SK-N-SH treated with all-trans-retinoic acid at 6 μM for 48 hours (cell line): ENCODE measurements at regions not wholly inside any gene's neighbourhood (a gene's known extent, or its start where the extent isn't known, plus 50 kb on each side); places are given as distances from the start of the nearest gene placed in this dataset.

Experiments used
- ATAC-seq: fragments of 200-7000 bp; cut with Tn5 transposase; 3 replicates; pipeline ENCODE4 v1.9.1; 2020; ENCODE audit warnings: mild to moderate bottlenecking, moderate library complexity
- ARNTL ChIP-seq: fragments of 450-650 bp; formaldehyde crosslinking; IDR thresholded peaks from 2 replicates; pipeline ENCODE4 v1.5.0; 2020; ENCODE audit warnings: low read depth, mild to moderate bottlenecking, moderate library complexity, borderline replicate concordance
- BACH2 ChIP-seq: fragments of 250-450 bp; sonication (Bioruptor Pico); IDR thresholded peaks from 2 replicates; pipeline ENCODE4 v1.9.0; 2021; ENCODE audit warnings: mild to moderate bottlenecking, borderline replicate concordance
- CSDC2 ChIP-seq: fragments of 250-450 bp; sonication (Bioruptor Pico); IDR thresholded peaks from 2 replicates; pipeline ENCODE4 v1.5.0; 2020; ENCODE audit warnings: mild to moderate bottlenecking, moderate library complexity
- ESRRG ChIP-seq: fragments of 250-450 bp; sonication (Bioruptor Pico); IDR thresholded peaks from 2 replicates; pipeline ENCODE4 v1.6.1; 2021; ENCODE audit warnings: mild to moderate bottlenecking
- GLIS3 ChIP-seq: fragments of 250-450 bp; sonication (Bioruptor Pico); IDR thresholded peaks from 2 replicates; pipeline ENCODE4 v1.5.0; 2020; ENCODE audit warnings: mild to moderate bottlenecking, moderate library complexity
- ISL1 ChIP-seq: fragments of 250-450 bp; sonication (Bioruptor Pico); IDR thresholded peaks from 2 replicates; pipeline ENCODE4 v2.1.2; 2022; ENCODE audit warnings: mild to moderate bottlenecking, moderate library complexity
- OSR1 ChIP-seq: fragments of 250-450 bp; sonication (Bioruptor Pico); IDR thresholded peaks from 2 replicates; pipeline ENCODE4 v1.8.0; 2022; ENCODE audit warnings: moderate library complexity, mild to moderate bottlenecking, inconsistent platforms
- PPARA ChIP-seq: fragments of 250-450 bp; sonication (Bioruptor Pico); IDR thresholded peaks from 2 replicates; pipeline ENCODE4 v1.5.0; 2020; ENCODE audit warnings: mild to moderate bottlenecking, borderline replicate concordance
- RARB ChIP-seq: fragments of 250-450 bp; sonication (Bioruptor Pico); IDR thresholded peaks from 2 replicates; pipeline ENCODE4 v1.8.0; 2021; ENCODE audit warnings: mild to moderate bottlenecking, moderate library complexity
- SNAI2 ChIP-seq: fragments of 250-450 bp; sonication (Bioruptor Pico); IDR thresholded peaks from 2 replicates; pipeline ENCODE4 v1.5.0; 2020; ENCODE audit warnings: mild to moderate bottlenecking, moderate library complexity
- TCF4 ChIP-seq: fragments of 250-450 bp; sonication (Bioruptor Pico); IDR thresholded peaks from 2 replicates; pipeline ENCODE4 v1.8.0; 2021; ENCODE audit warnings: mild to moderate bottlenecking, moderate library complexity, borderline replicate concordance
- TOX ChIP-seq: fragments of 250-450 bp; sonication (Bioruptor Pico); IDR thresholded peaks from 2 replicates; pipeline ENCODE4 v1.8.0; 2021; ENCODE audit warnings: mild to moderate bottlenecking, moderate library complexity, borderline replicate concordance
- ZC3H10 ChIP-seq: fragments of 250-450 bp; sonication (Bioruptor Pico); IDR thresholded peaks from 2 replicates; pipeline ENCODE4 v1.5.1; 2021; ENCODE audit warnings: mild to moderate bottlenecking, moderate library complexity
- ZFP3 ChIP-seq: fragments of 250-450 bp; sonication (Bioruptor Pico); IDR thresholded peaks from 2 replicates; pipeline ENCODE4 v1.5.0; 2020; ENCODE audit warnings: mild to moderate bottlenecking, moderate library complexity
- ZFP30 ChIP-seq: fragments of 450-650 bp; formaldehyde crosslinking; IDR thresholded peaks from 2 replicates; pipeline ENCODE4 v1.5.0; 2022; ENCODE audit warnings: mild to moderate bottlenecking, moderate library complexity
- ZNF565 ChIP-seq: fragments of 450-650 bp; formaldehyde crosslinking; conservative IDR thresholded peaks from 2 replicates; pipeline ENCODE4 v1.5.0; 2020; ENCODE audit warnings: low read depth, mild to moderate bottlenecking, moderate library complexity
- ZNF70 ChIP-seq: fragments of 450-650 bp; formaldehyde crosslinking; IDR thresholded peaks from 2 replicates; pipeline ENCODE4 v1.5.0; 2020; ENCODE audit warnings: mild to moderate bottlenecking, moderate library complexity
- ZNF8 ChIP-seq: fragments of 450-650 bp; formaldehyde crosslinking; IDR thresholded peaks from 2 replicates; pipeline ENCODE4 v1.5.0; 2020; ENCODE audit warnings: mild to moderate bottlenecking, moderate library complexity
- TF ChIP-seq, protein P1 (sequence below): fragments of 250-450 bp; sonication (Bioruptor Pico); IDR thresholded peaks from 2 replicates; pipeline ENCODE4 v1.8.0; 2021; ENCODE audit warnings: low read depth, mild to moderate bottlenecking, moderate library complexity, borderline replicate concordance
- TF ChIP-seq, protein P2 (sequence below): fragments of 250-450 bp; sonication (Bioruptor Pico); IDR thresholded peaks from 2 replicates; pipeline ENCODE4 v1.5.1; 2020; ENCODE audit warnings: low read depth, mild to moderate bottlenecking, moderate library complexity
- TF ChIP-seq, protein P3 (sequence below): fragments of 250-450 bp; sonication (Bioruptor Pico); IDR thresholded peaks from 2 replicates; pipeline ENCODE4 v1.5.1; 2021; ENCODE audit warnings: mild to moderate bottlenecking, moderate library complexity
- TF ChIP-seq, protein P4 (sequence below): fragments of 250-450 bp; sonication (Bioruptor Pico); IDR thresholded peaks from 2 replicates; pipeline ENCODE4 v1.5.0; 2020; ENCODE audit warnings: mild to moderate bottlenecking, moderate library complexity
- TF ChIP-seq, protein P5 (sequence below): fragments of 250-450 bp; sonication (Bioruptor Pico); IDR thresholded peaks from 2 replicates; pipeline ENCODE4 v1.8.0; 2020; ENCODE audit warnings: mild to moderate bottlenecking, moderate library complexity, borderline replicate concordance

DNA sequence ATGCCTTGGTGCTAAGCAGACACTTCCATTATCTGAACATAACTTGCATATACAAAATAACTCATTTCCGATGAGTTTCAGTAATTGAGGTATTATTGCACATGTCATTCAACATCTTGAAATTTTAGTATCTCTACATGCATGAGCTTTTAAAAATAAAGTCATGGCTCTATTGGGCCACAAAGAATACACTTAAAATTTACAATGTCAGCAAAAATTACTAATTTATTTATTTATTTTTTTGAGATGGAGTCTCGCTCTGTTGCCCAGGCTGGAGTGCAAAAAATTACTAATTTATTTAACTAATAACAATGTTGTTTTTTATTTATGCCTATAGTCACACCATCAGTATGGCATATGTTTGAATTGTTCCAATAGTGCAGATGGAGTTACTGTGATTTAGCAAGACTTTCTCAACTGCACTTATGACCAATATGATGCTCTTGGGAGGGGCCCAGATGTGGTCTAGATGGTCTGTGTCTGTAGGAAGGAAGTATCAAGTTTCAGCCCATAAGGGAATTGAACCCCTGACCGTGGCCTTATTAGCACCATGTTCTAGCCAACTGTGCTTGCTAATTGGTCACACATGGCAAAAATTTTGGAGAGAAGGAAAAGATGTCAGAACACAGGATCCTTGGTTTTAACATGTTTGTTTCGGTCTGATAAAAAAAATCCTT lies 370.7 kb upstream of the TSHZ2 start:
- no peak for ATAC-seq
- TF ChIP-seq ISL1 (CRISPR knock-in tag), result no peak
- TF ChIP-seq ZFP3 (CRISPR knock-in tag), result no peak

DNA sequence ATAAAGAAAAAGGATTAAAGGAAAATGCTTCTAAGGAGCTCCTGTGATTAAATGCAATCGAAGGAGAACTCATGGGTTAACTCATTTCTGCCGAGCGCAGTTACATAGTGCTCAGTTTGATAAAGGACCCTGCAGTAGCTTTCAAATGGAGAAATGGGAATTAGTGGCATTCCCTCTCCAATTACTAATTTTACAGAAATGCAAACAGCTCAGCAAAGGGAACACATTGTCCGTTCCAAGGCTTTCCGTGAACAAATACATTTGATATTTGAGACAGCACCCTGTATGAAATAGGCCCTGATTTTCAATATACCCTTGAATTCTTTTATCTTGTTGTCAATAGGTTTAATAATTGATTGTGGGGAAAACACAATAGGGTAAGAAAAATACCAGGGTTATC lies 375.9 kb upstream of the TSHZ2 start:
- TF ChIP-seq, protein P1, sequence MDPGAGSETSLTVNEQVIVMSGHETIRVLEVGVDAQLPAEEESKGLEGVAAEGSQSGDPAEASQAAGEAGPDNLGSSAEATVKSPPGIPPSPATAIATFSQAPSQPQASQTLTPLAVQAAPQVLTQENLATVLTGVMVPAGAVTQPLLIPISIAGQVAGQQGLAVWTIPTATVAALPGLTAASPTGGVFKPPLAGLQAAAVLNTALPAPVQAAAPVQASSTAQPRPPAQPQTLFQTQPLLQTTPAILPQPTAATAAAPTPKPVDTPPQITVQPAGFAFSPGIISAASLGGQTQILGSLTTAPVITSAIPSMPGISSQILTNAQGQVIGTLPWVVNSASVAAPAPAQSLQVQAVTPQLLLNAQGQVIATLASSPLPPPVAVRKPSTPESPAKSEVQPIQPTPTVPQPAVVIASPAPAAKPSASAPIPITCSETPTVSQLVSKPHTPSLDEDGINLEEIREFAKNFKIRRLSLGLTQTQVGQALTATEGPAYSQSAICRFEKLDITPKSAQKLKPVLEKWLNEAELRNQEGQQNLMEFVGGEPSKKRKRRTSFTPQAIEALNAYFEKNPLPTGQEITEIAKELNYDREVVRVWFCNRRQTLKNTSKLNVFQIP (CRISPR knock-in tag), result no peak
- TF ChIP-seq ZFP30 (CRISPR knock-in tag) (no peak), CSDC2 (no peak), SNAI2 (no peak), ISL1 (CRISPR knock-in tag) (no peak), RARB (CRISPR knock-in tag) (no peak), BACH2 (CRISPR knock-in tag) (no peak), TCF4 (no peak), ZNF70 (no peak), GLIS3 (CRISPR knock-in tag) (no peak), ZC3H10 (CRISPR knock-in tag) (no peak), PPARA (CRISPR knock-in tag) (no peak)
- TF ChIP-seq, protein P2, sequence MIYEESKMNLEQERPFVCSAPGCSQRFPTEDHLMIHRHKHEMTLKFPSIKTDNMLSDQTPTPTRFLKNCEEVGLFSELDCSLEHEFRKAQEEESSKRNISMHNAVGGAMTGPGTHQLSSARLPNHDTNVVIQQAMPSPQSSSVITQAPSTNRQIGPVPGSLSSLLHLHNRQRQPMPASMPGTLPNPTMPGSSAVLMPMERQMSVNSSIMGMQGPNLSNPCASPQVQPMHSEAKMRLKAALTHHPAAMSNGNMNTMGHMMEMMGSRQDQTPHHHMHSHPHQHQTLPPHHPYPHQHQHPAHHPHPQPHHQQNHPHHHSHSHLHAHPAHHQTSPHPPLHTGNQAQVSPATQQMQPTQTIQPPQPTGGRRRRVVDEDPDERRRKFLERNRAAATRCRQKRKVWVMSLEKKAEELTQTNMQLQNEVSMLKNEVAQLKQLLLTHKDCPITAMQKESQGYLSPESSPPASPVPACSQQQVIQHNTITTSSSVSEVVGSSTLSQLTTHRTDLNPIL (CRISPR knock-in tag), result no peak

DNA sequence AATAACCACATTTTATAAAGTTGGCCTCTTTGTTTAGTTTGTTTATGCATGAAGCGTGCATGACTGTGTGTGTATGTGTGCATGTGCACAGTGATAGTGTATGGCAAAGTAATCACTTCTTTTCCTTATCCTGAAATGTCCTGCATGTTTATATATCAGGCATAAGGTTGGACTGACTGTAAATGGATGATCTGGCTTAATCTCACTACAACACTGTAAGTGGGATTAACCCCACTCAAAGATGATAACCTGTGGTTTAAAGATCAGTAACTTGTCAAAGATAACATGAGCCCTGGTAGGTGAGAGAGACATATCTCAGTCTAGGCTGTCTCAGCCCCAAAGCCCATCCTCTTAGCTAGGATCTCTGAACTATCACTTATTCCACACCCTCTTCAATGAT lies 376.6 kb upstream of the TSHZ2 start:
- TF ChIP-seq ARNTL (CRISPR knock-in tag) (no peak), TCF4 (no peak), ZFP3 (CRISPR knock-in tag) (no peak), TOX (CRISPR knock-in tag) (no peak), OSR1 (CRISPR knock-in tag) (no peak), SNAI2 (no peak), BACH2 (CRISPR knock-in tag) (no peak), GLIS3 (CRISPR knock-in tag) (no peak), ZNF70 (no peak), ZFP30 (CRISPR knock-in tag) (no peak), ESRRG (CRISPR knock-in tag) (no peak), ZNF565 (CRISPR knock-in tag) (no peak), CSDC2 (no peak)
- TF ChIP-seq, protein P3, sequence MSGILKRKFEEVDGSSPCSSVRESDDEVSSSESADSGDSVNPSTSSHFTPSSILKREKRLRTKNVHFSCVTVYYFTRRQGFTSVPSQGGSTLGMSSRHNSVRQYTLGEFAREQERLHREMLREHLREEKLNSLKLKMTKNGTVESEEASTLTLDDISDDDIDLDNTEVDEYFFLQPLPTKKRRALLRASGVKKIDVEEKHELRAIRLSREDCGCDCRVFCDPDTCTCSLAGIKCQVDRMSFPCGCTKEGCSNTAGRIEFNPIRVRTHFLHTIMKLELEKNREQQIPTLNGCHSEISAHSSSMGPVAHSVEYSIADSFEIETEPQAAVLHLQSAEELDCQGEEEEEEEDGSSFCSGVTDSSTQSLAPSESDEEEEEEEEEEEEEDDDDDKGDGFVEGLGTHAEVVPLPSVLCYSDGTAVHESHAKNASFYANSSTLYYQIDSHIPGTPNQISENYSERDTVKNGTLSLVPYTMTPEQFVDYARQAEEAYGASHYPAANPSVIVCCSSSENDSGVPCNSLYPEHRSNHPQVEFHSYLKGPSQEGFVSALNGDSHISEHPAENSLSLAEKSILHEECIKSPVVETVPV (CRISPR knock-in tag), result no peak
- TF ChIP-seq, protein P4, sequence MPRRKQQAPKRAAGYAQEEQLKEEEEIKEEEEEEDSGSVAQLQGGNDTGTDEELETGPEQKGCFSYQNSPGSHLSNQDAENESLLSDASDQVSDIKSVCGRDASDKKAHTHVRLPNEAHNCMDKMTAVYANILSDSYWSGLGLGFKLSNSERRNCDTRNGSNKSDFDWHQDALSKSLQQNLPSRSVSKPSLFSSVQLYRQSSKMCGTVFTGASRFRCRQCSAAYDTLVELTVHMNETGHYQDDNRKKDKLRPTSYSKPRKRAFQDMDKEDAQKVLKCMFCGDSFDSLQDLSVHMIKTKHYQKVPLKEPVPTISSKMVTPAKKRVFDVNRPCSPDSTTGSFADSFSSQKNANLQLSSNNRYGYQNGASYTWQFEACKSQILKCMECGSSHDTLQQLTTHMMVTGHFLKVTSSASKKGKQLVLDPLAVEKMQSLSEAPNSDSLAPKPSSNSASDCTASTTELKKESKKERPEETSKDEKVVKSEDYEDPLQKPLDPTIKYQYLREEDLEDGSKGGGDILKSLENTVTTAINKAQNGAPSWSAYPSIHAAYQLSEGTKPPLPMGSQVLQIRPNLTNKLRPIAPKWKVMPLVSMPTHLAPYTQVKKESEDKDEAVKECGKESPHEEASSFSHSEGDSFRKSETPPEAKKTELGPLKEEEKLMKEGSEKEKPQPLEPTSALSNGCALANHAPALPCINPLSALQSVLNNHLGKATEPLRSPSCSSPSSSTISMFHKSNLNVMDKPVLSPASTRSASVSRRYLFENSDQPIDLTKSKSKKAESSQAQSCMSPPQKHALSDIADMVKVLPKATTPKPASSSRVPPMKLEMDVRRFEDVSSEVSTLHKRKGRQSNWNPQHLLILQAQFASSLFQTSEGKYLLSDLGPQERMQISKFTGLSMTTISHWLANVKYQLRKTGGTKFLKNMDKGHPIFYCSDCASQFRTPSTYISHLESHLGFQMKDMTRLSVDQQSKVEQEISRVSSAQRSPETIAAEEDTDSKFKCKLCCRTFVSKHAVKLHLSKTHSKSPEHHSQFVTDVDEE (CRISPR knock-in tag), result no peak
- TF ChIP-seq, all 23 proteins: peak for 0
- ATAC-seq, result no peak

More for the DNA sequence above, 375.9 kb upstream of the TSHZ2 start:
- ATAC-seq, result no peak

DNA sequence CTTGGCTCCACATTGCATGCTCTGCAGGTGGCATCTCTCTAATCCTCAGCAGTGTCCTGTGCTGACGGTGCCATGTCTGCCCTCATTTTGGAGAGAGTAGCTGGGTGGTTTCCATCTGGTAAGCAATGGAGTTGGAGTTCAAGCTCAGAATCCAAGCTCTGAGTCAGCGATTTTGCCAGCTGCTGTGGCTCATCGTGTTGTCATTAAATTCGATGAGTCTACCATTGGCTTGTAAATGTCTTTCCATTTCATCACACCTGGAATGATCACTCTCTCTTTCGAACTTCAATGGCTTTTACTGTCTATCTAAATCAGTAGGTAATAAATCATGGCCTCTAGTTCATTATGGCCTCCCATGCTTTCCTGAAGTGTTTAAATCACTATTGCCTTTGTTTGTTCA lies 378.5 kb upstream of the TSHZ2 start:
- ATAC-seq, result no peak
- TF ChIP-seq GLIS3 (CRISPR knock-in tag), result no peak
- no peak for TF ChIP-seq ZNF565 (CRISPR knock-in tag)
- no peak for TF ChIP-seq ZNF70
- no peak for TF ChIP-seq TOX (CRISPR knock-in tag)
- no peak for TF ChIP-seq ZNF8 (CRISPR knock-in tag)
- TF ChIP-seq, protein P5, sequence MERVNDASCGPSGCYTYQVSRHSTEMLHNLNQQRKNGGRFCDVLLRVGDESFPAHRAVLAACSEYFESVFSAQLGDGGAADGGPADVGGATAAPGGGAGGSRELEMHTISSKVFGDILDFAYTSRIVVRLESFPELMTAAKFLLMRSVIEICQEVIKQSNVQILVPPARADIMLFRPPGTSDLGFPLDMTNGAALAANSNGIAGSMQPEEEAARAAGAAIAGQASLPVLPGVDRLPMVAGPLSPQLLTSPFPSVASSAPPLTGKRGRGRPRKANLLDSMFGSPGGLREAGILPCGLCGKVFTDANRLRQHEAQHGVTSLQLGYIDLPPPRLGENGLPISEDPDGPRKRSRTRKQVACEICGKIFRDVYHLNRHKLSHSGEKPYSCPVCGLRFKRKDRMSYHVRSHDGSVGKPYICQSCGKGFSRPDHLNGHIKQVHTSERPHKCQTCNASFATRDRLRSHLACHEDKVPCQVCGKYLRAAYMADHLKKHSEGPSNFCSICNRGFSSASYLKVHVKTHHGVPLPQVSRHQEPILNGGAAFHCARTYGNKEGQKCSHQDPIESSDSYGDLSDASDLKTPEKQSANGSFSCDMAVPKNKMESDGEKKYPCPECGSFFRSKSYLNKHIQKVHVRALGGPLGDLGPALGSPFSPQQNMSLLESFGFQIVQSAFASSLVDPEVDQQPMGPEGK, result no peak
- TF ChIP-seq, protein P2 (CRISPR knock-in tag), result no peak
- TF ChIP-seq ZFP30 (CRISPR knock-in tag), result no peak
- no peak for TF ChIP-seq ZC3H10 (CRISPR knock-in tag)
- TF ChIP-seq ZFP3 (CRISPR knock-in tag), result no peak
- TF ChIP-seq OSR1 (CRISPR knock-in tag), result no peak
- TF ChIP-seq, protein P1 (CRISPR knock-in tag), result no peak
- TF ChIP-seq CSDC2, result no peak
- no peak for TF ChIP-seq RARB (CRISPR knock-in tag)
- no peak for TF ChIP-seq TCF4
